K562 (cell line): ENCODE measurements at regions not wholly inside any gene's neighbourhood (a gene's known extent, or its start where the extent isn't known, plus 50 kb on each side); places are given as distances from the start of the nearest gene placed in this dataset.
A peak's percentile ranks its signal among the peaks of the same experiment; 100 is the strongest.

Source experiments
- BHLHE40 ChIP-seq: IDR thresholded peaks from 2 replicates; pipeline ENCODE4 v1.6.1; 2011; ENCODE audit warnings: low read length, improper control_type of control experiment
- BRCA1 ChIP-seq, 2 experiments: fragments of 450-650 bp in 1 of 2; sonication (generic) in 1 of 2; formaldehyde crosslinking in 1 of 2; IDR thresholded peaks; 2 replicates each; pipeline versions ENCODE4 v1.5.0 to v1.6.1; 2017 to 2020; ENCODE audit warnings: mild to moderate bottlenecking in 1 of 2, missing genetic modification reagents in 1 of 2
- CBFA2T2 ChIP-seq: fragments of 450-650 bp; conservative IDR thresholded peaks from 2 replicates; pipeline ENCODE4 v1.6.1; 2017; ENCODE audit warnings: mild to moderate bottlenecking
- CCAR2 ChIP-seq: fragments of 200-400 bp; formaldehyde crosslinking; IDR thresholded peaks from 2 replicates; pipeline ENCODE4 v1.6.1; 2017; ENCODE audit warnings: mild to moderate bottlenecking, low read depth, low read length
- HIVEP1 ChIP-seq: fragments of 250-450 bp; sonication (Bioruptor Pico); IDR thresholded peaks from 2 replicates; pipeline ENCODE4 v1.4.0; 2020; ENCODE audit warnings: mild to moderate bottlenecking
- HNRNPK ChIP-seq: fragments of 200-400 bp; formaldehyde crosslinking; IDR thresholded peaks from one replicate; pipeline ENCODE4 v1.6.1; 2018; ENCODE audit warnings: mild to moderate bottlenecking, low read depth, low read length; ENCODE audit not compliant: poor library complexity, severe bottlenecking
- KDM4B ChIP-seq, 2 experiments: fragments of 450-650 bp in 1 of 2; sonication (generic) in 1 of 2; IDR thresholded peaks; 2 replicates each; pipeline ENCODE4 v1.6.1; 2016 to 2017; ENCODE audit warnings: borderline replicate concordance in 2 of 2, antibody characterized with exemption in 1 of 2, low read depth in 1 of 2, mild to moderate bottlenecking in 1 of 2
- MAZ ChIP-seq, 2 experiments: fragments of 450-650 bp in 1 of 2; sonication (generic) in 1 of 2; formaldehyde crosslinking; IDR thresholded peaks in 1 of 2; conservative IDR thresholded peaks in 1 of 2; 2 replicates each; pipeline versions ENCODE4 v1.4.0 to v1.5.0; 2020; ENCODE audit warnings: mild to moderate bottlenecking in 1 of 2, missing genetic modification reagents in 1 of 2
- MYC ChIP-seq, 2 experiments: fragments of 250-450 bp in 1 of 2; sonication (Bioruptor Pico) in 1 of 2; IDR thresholded peaks; 2 replicates each; pipeline versions ENCODE4 v1.5.1 to v1.6.1; 2012 to 2021; ENCODE audit warnings: low read depth in 2 of 2, borderline replicate concordance in 1 of 2, improper control_type of control experiment in 1 of 2, low read length in 1 of 2, mild to moderate bottlenecking in 1 of 2, moderate library complexity in 1 of 2
- NBN ChIP-seq: fragments of 450-650 bp; IDR thresholded peaks from 2 replicates; pipeline ENCODE4 v1.6.1; 2016; ENCODE audit warnings: low read depth, mild to moderate bottlenecking
- PCBP1 ChIP-seq: fragments of 200-400 bp; formaldehyde crosslinking; IDR thresholded peaks from 2 replicates; pipeline ENCODE4 v1.6.1; 2018; ENCODE audit warnings: mild to moderate bottlenecking, low read depth, low read length; ENCODE audit not compliant: poor library complexity, severe bottlenecking
- PKNOX1 ChIP-seq: fragments of 450-650 bp; IDR thresholded peaks from 2 replicates; pipeline ENCODE4 v1.6.1; 2016
- PRPF4 ChIP-seq: fragments of 200-400 bp; formaldehyde crosslinking; IDR thresholded peaks from one replicate; pipeline ENCODE4 v1.6.1; 2017; ENCODE audit warnings: low read length, low read depth, mild to moderate bottlenecking; ENCODE audit not compliant: insufficient read depth, poor library complexity, severe bottlenecking
- RB1 ChIP-seq: fragments of 450-650 bp; IDR thresholded peaks from 2 replicates; pipeline ENCODE4 v1.6.1; 2017; ENCODE audit warnings: low read depth, mild to moderate bottlenecking
- RFX1 ChIP-seq: fragments of 450-650 bp; IDR thresholded peaks from 2 replicates; pipeline ENCODE4 v1.6.1; 2016; ENCODE audit warnings: mild to moderate bottlenecking, moderate library complexity
- TAL1 ChIP-seq: fragments of 450-650 bp; IDR thresholded peaks from 2 replicates; pipeline ENCODE4 v1.6.1; 2016; ENCODE audit warnings: mild to moderate bottlenecking
- TEAD4 ChIP-seq, 2 experiments: sonication (generic) in 1 of 2; formaldehyde crosslinking in 1 of 2; IDR thresholded peaks; 2 replicates each; pipeline versions ENCODE4 v1.6.1 to v1.8.0; 2012 to 2022; ENCODE audit warnings: borderline replicate concordance in 1 of 2, inconsistent platforms in 1 of 2, low read length in 1 of 2, mild to moderate bottlenecking in 1 of 2, missing genetic modification reagents in 1 of 2
- XRCC4 ChIP-seq: IDR thresholded peaks from one replicate; pipeline ENCODE4 v1.6.1; 2011; ENCODE audit not compliant: insufficient read depth, insufficient read length; ENCODE audit errors: extremely low read depth
- ZEB2 ChIP-seq: fragments of 450-650 bp; IDR thresholded peaks from 2 replicates; pipeline ENCODE4 v1.6.1; 2016
- ZNF212 ChIP-seq: fragments of 450-650 bp; formaldehyde crosslinking; IDR thresholded peaks from 2 replicates; pipeline ENCODE4 v1.4.0; 2020; ENCODE audit warnings: mild to moderate bottlenecking
- ZNF57 ChIP-seq: fragments of 450-650 bp; formaldehyde crosslinking; IDR thresholded peaks from 2 replicates; pipeline ENCODE4 v1.4.0; 2020; ENCODE audit warnings: mild to moderate bottlenecking, moderate library complexity
- ZNF586 ChIP-seq: fragments of 450-650 bp; formaldehyde crosslinking; conservative IDR thresholded peaks from 2 replicates; pipeline ENCODE4 v1.4.0; 2020; ENCODE audit warnings: mild to moderate bottlenecking, moderate library complexity
- ZNF644 ChIP-seq: fragments of 200-800 bp; sonication (Bioruptor generic); IDR thresholded peaks from 2 replicates; pipeline ENCODE4 v1.6.1; 2016; ENCODE audit warnings: low read depth, missing genetic modification characterization, missing compliant biosample characterization
- TF ChIP-seq, protein P1 (sequence below), 3 experiments: IDR thresholded peaks in 2 of 3; conservative IDR thresholded peaks in 1 of 3; 2 replicates each; pipeline ENCODE4 v1.5.1; 2011 to 2012; ENCODE audit warnings: low read length in 3 of 3, mild to moderate bottlenecking in 3 of 3, control low read depth in 2 of 3, improper control_type of control experiment in 1 of 3, inconsistent platforms in 1 of 3, low read depth in 1 of 3, mixed read lengths in 1 of 3, moderate library complexity in 1 of 3; ENCODE audit not compliant: insufficient read depth in 2 of 3
- TF ChIP-seq, protein P2 (sequence below): fragments of 200-800 bp; sonication (Bioruptor generic); IDR thresholded peaks from 2 replicates; pipeline ENCODE4 v1.6.1; 2017; ENCODE audit warnings: missing genetic modification characterization, missing compliant biosample characterization

- TF ChIP-seq PRPF4 (no peak), TAL1 (no peak), BRCA1 (IDR thresholded peaks at IDR 0.05) (no peak), BRCA1 (CRISPR knock-in tag; IDR thresholded peaks at IDR 0.05) (no peak), XRCC4 (no peak), HNRNPK (no peak), MYC (IDR thresholded peaks at IDR 0.05; ENCODE audit: low read depth, low read length) (0 out of 2 replicates have a peak, but pooled peaks have one; percentile 45), MYC (CRISPR knock-in tag; IDR thresholded peaks at IDR 0.05; ENCODE audit: borderline replicate concordance, low read depth) (no peak), RFX1 (no peak), PCBP1 (no peak), HIVEP1 (CRISPR knock-in tag) (no peak), MAZ (CRISPR knock-in tag; conservative IDR thresholded peaks at IDR 0.05 in 1 of 2, IDR thresholded peaks at IDR 0.05 in 1 of 2) (peak in 1 of 2 experiments; percentile 63; a peak in 2 of 4 replicates), ZNF644 (tag) (no peak), CBFA2T2 (no peak), KDM4B (IDR thresholded peaks at IDR 0.05; ENCODE audit: borderline replicate concordance in 2 of 2, low read depth in 1 of 2) (no peak), NBN (no peak), RB1 (0 out of 2 replicates have a peak, but pooled peaks have one; percentile 29), ZNF586 (CRISPR knock-in tag) (no peak), ZNF212 (CRISPR knock-in tag) (no peak), BHLHE40 (no peak), PKNOX1 (peak; percentile 80), ZEB2 (no peak), CCAR2 (no peak), ZNF57 (CRISPR knock-in tag) (no peak), TEAD4 (IDR thresholded peaks at IDR 0.05; ENCODE audit: low read length) (no peak), TEAD4 (CRISPR knock-in tag; IDR thresholded peaks at IDR 0.05; ENCODE audit: borderline replicate concordance) (no peak)
- TF ChIP-seq, protein P1, sequence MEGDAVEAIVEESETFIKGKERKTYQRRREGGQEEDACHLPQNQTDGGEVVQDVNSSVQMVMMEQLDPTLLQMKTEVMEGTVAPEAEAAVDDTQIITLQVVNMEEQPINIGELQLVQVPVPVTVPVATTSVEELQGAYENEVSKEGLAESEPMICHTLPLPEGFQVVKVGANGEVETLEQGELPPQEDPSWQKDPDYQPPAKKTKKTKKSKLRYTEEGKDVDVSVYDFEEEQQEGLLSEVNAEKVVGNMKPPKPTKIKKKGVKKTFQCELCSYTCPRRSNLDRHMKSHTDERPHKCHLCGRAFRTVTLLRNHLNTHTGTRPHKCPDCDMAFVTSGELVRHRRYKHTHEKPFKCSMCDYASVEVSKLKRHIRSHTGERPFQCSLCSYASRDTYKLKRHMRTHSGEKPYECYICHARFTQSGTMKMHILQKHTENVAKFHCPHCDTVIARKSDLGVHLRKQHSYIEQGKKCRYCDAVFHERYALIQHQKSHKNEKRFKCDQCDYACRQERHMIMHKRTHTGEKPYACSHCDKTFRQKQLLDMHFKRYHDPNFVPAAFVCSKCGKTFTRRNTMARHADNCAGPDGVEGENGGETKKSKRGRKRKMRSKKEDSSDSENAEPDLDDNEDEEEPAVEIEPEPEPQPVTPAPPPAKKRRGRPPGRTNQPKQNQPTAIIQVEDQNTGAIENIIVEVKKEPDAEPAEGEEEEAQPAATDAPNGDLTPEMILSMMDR (IDR thresholded peaks at IDR 0.05 in 2 of 3, conservative IDR thresholded peaks at IDR 0.05 in 1 of 3; ENCODE audit: insufficient read depth in 2 of 3, low read depth in 1 of 3, low read length in 3 of 3), result peak; percentile 74 to 85 (median 75)
- TF ChIP-seq, protein P2, sequence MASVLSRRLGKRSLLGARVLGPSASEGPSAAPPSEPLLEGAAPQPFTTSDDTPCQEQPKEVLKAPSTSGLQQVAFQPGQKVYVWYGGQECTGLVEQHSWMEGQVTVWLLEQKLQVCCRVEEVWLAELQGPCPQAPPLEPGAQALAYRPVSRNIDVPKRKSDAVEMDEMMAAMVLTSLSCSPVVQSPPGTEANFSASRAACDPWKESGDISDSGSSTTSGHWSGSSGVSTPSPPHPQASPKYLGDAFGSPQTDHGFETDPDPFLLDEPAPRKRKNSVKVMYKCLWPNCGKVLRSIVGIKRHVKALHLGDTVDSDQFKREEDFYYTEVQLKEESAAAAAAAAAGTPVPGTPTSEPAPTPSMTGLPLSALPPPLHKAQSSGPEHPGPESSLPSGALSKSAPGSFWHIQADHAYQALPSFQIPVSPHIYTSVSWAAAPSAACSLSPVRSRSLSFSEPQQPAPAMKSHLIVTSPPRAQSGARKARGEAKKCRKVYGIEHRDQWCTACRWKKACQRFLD, result no peak
Measured at GRCh38 chr12:125533434-125534029, 468.3 kb downstream of the AACS start (continued).
